ENCODE measurements at regions not wholly inside any gene's neighbourhood (a gene's known extent, or its start where the extent isn't known, plus 50 kb on each side); places are given as distances from the start of the nearest gene placed in this dataset.

DNA sequence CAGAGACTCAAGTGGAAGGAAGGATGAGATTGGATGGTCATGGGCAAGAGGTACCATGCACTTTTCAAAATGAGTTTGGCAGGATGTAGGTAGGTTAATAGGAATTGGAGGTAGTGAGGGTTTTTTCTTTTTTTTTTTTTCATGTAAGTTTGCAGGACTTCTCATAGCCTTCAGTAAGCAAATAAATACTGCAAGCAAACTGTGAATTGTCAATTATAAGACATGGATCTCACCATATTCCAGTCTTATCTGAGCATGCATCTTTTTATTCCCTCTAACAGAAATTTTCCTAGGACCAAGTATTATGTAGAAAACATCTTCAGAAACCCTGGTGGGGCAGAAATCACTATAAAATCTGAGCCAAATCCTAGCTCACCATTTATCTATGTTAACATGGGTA is 584.6 kb upstream of the CDH5 start:
- no peak for TF ChIP-seq EZH2 (IDR thresholded peaks at IDR 0.05)
- no peak for TF ChIP-seq POLR2AphosphoS5 (IDR thresholded peaks at IDR 0.05; ENCODE audit: borderline replicate concordance, low read depth, low read length)
